GM13977 (cell line): ENCODE measurements at regions not wholly inside any gene's neighbourhood (a gene's known extent, or its start where the extent isn't known, plus 50 kb on each side); places are given as distances from the start of the nearest gene placed in this dataset.

Experiments used
- DNase-seq: peaks from one replicate; pipeline ENCODE4 v3.0.0; 2012; ENCODE audit warnings: low spot score
- CTCF ChIP-seq: IDR thresholded peaks from 2 replicates; pipeline ENCODE4 v1.5.1; 2012; ENCODE audit warnings: mild to moderate bottlenecking, control low read depth; ENCODE audit not compliant: insufficient read depth; ENCODE audit errors: extremely low read depth, missing control alignments
- in situ Hi-C: fragments of 300-500 bp; cut with MboI; formaldehyde crosslinking; loops from one replicate; pipeline ENCODE4 v1.12.0; 2022; ENCODE audit warnings: low sequenced_read_pairs, low pct_unique_long_range_greater_than_20kb, mixed read lengths, inconsistent platforms; ENCODE audit not compliant: unreplicated experiment

- DNase-seq = no peak
- no peak for TF ChIP-seq CTCF
- in situ Hi-C loops = no loop called here
These were observed 57.4 kb downstream of the ZNF648 start for GRCh38 chr1:182003953-182004586.

DNA sequence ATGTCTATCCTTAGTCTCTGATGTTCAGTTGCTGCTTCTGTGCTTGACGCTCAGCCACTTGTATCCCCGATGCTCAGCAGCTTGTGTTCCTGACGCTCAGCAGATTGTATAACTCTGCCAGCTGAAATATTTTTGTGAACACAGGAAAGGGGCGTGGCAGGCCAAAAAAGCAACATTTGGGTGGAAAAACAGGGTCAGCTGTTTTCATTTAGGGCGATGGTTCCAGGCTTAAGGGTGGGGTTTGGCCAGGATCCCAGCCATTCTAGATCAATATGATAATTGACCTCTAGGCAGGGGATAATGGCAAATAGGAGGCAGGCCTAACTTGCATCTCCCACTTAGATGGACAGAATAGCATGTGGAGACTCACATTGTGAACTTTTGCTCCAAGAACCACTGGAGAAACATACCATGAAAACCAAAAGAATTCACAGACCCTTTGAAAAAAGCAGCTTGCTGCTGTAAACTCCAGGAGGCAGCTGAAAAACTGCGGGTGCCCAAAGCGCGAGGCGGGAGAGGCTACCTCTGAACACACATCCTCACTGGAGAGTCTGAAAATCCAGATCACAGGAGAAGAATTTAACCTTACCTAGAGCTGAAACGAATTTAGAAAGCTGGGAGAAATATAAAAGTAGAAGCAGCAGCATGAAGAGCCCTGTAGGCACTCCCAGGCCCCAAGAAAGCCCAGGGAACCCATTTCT is 58.3 kb downstream of the ZNF648 start:
- DNase-seq = no peak
- in situ Hi-C loops = no loop called here
- TF ChIP-seq CTCF = no peak

DNA sequence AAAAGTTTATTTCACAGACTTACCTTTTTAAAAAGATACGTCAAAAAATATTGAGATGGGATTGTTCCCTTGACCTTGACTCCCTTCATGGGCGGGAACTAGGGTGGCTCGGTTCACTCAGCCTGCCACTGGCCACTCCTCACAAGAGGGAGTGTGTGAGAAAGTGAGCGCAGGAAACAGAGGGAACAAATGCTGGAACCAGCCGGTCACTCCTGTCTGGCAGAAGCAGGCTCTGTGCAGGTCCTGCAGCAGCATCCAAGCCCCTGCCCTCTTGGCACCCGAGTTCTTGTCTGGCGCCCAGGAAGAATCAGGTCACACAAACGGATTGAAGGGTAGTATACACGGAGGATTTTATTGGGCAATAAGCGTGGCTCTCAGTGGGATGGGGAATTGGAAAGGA is 58.9 kb downstream of the ZNF648 start:
- in situ Hi-C loops = no loop called here
- DNase-seq = no peak
- TF ChIP-seq CTCF = no peak

DNA sequence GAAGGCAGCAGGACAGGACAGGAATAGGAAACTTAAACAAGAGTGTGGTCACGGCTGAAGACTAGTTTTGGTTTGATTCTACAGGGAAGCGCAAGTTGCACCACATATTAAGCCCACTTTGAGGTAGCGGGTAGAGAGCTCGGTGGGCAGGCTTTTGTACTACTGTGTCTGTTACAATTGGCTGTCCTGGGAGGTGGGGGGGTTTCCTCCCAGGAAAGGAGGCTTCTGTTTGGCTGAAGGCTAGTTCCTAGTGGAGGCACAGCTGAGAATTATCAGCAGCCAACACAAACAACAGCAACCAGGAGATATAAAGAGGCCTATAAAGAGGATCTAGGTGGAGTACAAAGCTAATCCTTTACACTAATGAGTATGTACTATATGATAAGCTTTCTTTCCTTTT is 62.7 kb downstream of the ZNF648 start:
- no peak for TF ChIP-seq CTCF
- DNase-seq = no peak

GRCh38 chr1:181992072-181992471 is 69.4 kb downstream of the ZNF648 start:
- DNase-seq = no peak
- in situ Hi-C loops = no loop called here
- TF ChIP-seq CTCF = no peak

More for the DNA sequence above, 62.7 kb downstream of the ZNF648 start:
- in situ Hi-C loops = no loop called here

- no peak for TF ChIP-seq CTCF
- in situ Hi-C loops = no loop called here
- no peak for DNase-seq
These were observed 70.8 kb downstream of the ZNF648 start for GRCh38 chr1:181990728-181991127.
